T47D (cell line): ENCODE measurements at regions not wholly inside any gene's neighbourhood (a gene's known extent, or its start where the extent isn't known, plus 50 kb on each side); places are given as distances from the start of the nearest gene placed in this dataset.
"Not testable (repeated sequence)": the region's sequence is repeated elsewhere in the genome, so short reads cannot be mapped to it uniquely, and the experiment has no call there.

ENCODE experiments used
- DNase-seq, 2 experiments: peaks; one replicate each; pipeline versions ENCODE4 v3.0.0 to v3.0.0-alpha.2; 2011 to 2012; ENCODE audit warnings: low read depth in 1 of 2, low spot score in 1 of 2
- JUND ChIP-seq: IDR thresholded peaks from 2 replicates; pipeline ENCODE4 v1.6.1; 2012; ENCODE audit warnings: low read depth
- in situ Hi-C: cut with HindIII; loops from 2 replicates; pipeline ENCODE4 v1.10.0; 2016; ENCODE audit warnings: low sequenced_read_pairs, low pct_unique_long_range_greater_than_20kb

GRCh38 chr18:26631135-26631534, 82.8 kb upstream of the KCTD1 start:
- in situ Hi-C loops = no loop called here
- DNase-seq = no peak
- no peak for TF ChIP-seq JUND

GRCh38 chr18:26630596-26630995, 82.2 kb upstream of the KCTD1 start:
- no peak for TF ChIP-seq JUND
- DNase-seq = no peak
- in situ Hi-C loops = no loop called here

GRCh38 chr18:26628017-26628416, 79.7 kb upstream of the KCTD1 start:
- in situ Hi-C loops = no loop called here
- no peak for DNase-seq
- TF ChIP-seq JUND = no peak

DNA sequence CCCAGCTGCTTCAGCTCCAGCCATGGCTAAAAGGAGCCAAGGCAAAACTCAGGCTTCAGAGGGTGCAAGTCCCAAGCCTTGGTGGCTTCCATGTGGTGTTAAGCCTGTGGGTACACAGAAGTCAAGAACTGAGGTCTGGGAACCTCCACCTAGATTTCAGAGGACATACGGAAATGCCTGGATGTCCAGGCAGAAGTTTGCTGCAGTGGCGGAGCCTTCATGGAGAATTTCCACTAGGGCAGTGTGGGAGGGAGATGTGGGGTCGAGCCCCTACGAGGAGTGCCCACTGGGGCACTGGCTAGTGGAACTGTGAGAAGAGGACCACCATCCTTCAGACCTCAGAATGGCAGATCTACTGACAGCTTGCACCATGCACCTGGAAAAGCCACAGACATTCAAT, 76.1 kb upstream of the KCTD1 start:
- no peak for DNase-seq
- in situ Hi-C loops = no loop called here
- no peak for TF ChIP-seq JUND

DNA sequence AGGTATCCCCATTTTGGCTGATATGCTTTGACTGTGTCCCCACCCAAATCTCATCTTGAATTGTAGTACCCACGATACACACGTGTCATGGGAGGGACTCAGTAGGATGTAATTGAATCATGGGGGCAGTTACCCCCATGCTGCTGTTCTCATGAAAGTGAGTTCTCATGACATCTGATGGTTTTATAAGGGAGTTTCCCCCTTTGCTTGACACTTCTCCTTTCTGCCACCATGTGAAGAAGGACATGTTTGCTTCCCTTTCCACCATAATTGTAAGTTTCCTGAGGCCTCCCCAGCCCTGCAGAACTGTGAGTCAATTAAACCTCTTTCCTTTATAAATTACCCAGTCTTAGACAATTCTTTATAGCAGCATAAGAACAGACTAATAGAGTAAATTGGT, 75.0 kb upstream of the KCTD1 start:
- in situ Hi-C loops, DNase-seq: not testable (repeated sequence)

- no peak for TF ChIP-seq JUND
- peak; percentile 18 to 81 for DNase-seq
- in situ Hi-C loops = no loop called here
Observed at GRCh38 chr18:26621161-26622026, 73.0 kb upstream of the KCTD1 start.

DNA sequence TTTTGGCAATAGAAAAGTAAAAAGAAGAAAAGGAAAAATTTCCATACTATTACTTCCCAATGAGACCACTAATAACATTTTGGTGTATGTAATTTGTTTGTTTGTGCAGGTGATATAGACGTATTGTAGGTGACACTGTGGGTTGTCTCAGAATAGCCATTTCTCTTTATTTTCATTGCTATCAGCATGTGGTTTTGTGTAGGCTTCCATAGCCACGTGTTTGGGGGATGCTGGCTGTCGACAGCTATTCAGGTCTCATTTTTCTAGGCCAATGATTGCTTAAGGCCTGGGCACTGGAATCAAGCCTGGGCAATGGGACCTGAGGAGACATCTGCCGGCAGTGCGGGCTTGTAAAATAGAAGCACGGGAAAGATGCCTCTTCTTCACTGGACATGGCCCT, 71.0 kb upstream of the KCTD1 start:
- in situ Hi-C loops = no loop called here
- no peak for DNase-seq
- no peak for TF ChIP-seq JUND

GRCh38 chr18:26618135-26618534, 69.8 kb upstream of the KCTD1 start:
- peak in 1 of 2 experiments; percentile 34 for DNase-seq
- in situ Hi-C loops = no loop called here
- TF ChIP-seq JUND = no peak

- TF ChIP-seq JUND = no peak
- in situ Hi-C loops = no loop called here
- DNase-seq = peak; percentile 12 to 69
Observed at GRCh38 chr18:26617151-26617554, 68.8 kb upstream of the KCTD1 start.

DNA sequence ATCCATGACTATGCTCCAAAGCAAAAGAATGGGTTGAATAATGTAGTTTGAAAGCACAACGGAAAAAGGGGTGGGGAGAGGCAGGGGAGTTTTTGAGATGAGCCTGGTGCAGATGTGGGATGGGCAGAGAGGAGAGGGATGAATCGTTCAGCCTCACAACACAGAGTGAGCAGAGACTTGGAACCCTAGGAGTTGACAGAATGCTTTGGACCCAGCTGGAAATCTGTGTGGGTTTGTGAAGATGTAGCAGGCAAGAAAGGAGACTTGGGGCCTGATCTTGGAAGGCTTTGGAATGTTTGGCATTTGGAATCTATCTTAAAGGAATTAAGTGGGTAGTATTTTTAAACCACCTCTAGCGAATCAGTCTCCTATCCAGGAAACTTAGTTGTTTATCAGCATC, 66.0 kb upstream of the KCTD1 start:
- TF ChIP-seq JUND = no peak
- DNase-seq = no peak
- in situ Hi-C loops = no loop called here
